VCaP (cell line): ENCODE measurements at regions not wholly inside any gene's neighbourhood (a gene's known extent, or its start where the extent isn't known, plus 50 kb on each side); places are given as distances from the start of the nearest gene placed in this dataset.
"Not testable (repeated sequence)": the region's sequence is repeated elsewhere in the genome, so short reads cannot be mapped to it uniquely, and the experiment has no call there.

Experiments used
- H3K27ac ChIP-seq: fragments of 450-650 bp; 2 replicates; pipeline ENCODE4 v1.5.1; 2017
- TF ChIP-seq, protein P1 (sequence below): fragments of 450-650 bp; conservative IDR thresholded peaks from 2 replicates; pipeline ENCODE4 v1.5.1; 2017; ENCODE audit warnings: mild to moderate bottlenecking, moderate library complexity

GRCh38 chr10:10716972-10717371 is 300.7 kb upstream of the CELF2 start:
- no peak overlapping the region for H3K27ac ChIP-seq
- TF ChIP-seq, protein P1, sequence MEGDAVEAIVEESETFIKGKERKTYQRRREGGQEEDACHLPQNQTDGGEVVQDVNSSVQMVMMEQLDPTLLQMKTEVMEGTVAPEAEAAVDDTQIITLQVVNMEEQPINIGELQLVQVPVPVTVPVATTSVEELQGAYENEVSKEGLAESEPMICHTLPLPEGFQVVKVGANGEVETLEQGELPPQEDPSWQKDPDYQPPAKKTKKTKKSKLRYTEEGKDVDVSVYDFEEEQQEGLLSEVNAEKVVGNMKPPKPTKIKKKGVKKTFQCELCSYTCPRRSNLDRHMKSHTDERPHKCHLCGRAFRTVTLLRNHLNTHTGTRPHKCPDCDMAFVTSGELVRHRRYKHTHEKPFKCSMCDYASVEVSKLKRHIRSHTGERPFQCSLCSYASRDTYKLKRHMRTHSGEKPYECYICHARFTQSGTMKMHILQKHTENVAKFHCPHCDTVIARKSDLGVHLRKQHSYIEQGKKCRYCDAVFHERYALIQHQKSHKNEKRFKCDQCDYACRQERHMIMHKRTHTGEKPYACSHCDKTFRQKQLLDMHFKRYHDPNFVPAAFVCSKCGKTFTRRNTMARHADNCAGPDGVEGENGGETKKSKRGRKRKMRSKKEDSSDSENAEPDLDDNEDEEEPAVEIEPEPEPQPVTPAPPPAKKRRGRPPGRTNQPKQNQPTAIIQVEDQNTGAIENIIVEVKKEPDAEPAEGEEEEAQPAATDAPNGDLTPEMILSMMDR, result no peak

DNA sequence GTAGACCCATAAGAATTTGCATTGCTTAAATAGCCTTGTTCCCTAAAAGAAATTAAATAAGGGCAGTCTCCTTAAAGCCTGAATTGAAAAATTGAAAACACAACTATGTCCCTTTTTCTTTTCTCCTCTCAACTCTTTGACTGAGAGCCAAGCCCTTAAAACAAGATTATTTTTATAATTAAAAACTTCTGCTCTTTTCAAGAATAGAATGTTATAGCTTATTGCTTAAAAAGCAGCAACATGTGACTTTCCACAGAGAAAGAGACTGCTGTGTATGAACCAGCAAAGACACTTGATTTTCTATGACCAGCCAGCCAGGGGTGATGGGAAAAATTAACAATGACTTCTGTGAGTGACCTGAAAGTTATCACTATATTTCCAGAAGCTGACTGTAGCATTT is 295.2 kb upstream of the CELF2 start:
- TF ChIP-seq, protein P1, result no peak
- H3K27ac ChIP-seq, result no peak overlapping the region

GRCh38 chr10:10725196-10725595 is 292.5 kb upstream of the CELF2 start:
- H3K27ac ChIP-seq, result no peak overlapping the region
- TF ChIP-seq, protein P1, result no peak

DNA sequence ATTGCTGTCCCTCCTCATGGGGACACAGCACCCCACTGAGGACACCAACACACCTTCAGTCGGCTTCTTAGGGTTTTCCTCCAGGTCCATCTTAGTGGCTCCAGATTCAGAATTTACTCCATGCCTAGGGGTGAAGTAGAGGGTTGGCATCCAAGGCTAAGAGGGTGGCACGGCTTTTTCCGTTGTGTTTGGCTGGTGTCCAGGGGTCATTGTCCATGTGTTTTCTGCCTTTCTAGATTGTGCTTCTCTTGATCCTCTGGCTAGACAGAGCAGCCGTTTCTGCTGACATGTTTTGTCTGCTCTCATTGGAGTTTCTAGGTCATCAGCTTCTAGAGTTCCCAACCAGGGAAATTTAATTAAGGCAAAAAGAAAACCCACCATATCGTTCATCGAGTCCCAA is 291.6 kb upstream of the CELF2 start:
- no peak overlapping the region for H3K27ac ChIP-seq
- TF ChIP-seq, protein P1, result no peak

- not testable (repeated sequence) for H3K27ac ChIP-seq
Observed at GRCh38 chr10:10727411-10727810, 290.3 kb upstream of the CELF2 start.

DNA sequence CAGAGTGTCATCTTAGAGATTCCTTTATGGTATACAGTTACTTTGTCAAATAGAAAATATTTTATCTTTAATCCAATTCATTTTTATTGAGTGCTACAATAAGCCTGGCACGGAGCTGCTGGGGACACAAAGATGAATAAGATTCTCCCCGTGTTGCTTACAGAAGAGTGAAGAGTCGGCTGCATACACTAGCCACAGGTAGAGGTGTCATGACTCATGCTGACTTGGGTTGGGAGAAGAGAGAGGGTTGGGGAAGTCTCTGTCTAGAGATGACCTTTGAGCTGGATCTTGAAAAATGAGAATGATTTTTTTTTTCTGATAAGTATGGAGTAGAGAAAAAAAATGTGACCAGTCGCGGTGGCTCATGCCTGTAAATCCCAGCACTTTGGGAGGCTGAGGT is 289.9 kb upstream of the CELF2 start:
- TF ChIP-seq, protein P1, result no peak

DNA sequence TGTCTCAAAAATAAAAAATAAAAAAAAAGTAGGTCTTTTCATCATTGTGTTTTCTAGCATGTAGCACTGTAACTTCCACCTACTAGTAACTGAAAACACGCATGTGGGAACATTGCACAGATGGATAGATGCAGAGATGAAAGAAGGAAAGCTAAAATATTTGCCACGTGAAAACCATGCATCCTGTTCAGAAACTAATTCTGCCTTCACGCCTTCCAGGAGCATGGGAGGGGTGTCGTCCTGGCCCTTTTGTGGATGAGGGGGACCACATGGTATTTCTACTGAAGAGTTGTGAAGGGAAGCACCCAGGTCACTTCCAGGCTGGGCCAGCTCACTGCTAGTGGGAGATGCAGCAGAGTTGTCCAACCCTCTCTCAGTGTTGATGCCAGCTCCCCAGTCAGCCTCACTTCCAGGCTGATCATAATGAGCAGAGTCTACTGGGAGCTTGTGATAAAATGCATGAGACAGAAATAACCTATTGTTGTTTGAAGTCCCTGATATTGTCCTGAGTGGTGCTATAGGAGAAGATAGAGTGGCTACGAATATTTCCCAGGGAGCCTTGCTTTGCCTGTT is 287.1 kb upstream of the CELF2 start:
- no peak overlapping the region for H3K27ac ChIP-seq
- TF ChIP-seq, protein P1, result no peak

More for the DNA sequence above, 289.9 kb upstream of the CELF2 start:
- H3K27ac ChIP-seq, result no peak overlapping the region

DNA sequence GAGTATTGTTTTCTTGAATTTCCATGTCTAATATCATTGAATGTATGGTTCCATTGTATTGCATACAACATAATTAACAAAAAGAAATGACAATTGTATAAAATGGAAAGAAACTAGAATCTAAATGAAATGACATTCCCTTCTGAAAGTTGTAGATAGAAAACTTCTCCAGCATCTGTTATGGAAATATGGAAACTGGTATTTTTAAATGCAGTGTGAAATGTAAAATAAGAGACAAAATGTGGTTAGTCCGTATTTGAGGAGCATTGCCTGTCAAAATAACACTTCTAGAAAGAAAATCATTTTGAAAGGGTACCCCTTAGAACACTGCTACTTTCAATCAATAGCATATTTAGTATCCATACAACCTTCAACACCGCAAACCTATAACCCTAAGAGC is 286.3 kb upstream of the CELF2 start:
- TF ChIP-seq, protein P1, result no peak
- H3K27ac ChIP-seq, result no peak overlapping the region
